A673 (cell line): ENCODE measurements at regions not wholly inside any gene's neighbourhood (a gene's known extent, or its start where the extent isn't known, plus 50 kb on each side); places are given as distances from the start of the nearest gene placed in this dataset.

Experiments
- EZH2 ChIP-seq: fragments of 200-600 bp; sonication (generic); IDR thresholded peaks from 2 replicates; pipeline ENCODE4 v1.6.1; 2017; ENCODE audit warnings: borderline replicate concordance, low read depth, mild to moderate bottlenecking, mixed read lengths, antibody characterized with exemption, low read length; ENCODE audit not compliant: poor library complexity, severe bottlenecking
- TF ChIP-seq, protein P1 (sequence below): fragments of 300-800, 200-600 bp; sonication (generic); conservative IDR thresholded peaks from 2 replicates; pipeline ENCODE4 v1.5.1; 2017; ENCODE audit warnings: low read depth, mild to moderate bottlenecking, antibody characterized with exemption, low read length, moderate library complexity, mixed read lengths

GRCh38 chr2:67050622-67051021, 346.5 kb upstream of the ETAA1 start:
- TF ChIP-seq, protein P1, sequence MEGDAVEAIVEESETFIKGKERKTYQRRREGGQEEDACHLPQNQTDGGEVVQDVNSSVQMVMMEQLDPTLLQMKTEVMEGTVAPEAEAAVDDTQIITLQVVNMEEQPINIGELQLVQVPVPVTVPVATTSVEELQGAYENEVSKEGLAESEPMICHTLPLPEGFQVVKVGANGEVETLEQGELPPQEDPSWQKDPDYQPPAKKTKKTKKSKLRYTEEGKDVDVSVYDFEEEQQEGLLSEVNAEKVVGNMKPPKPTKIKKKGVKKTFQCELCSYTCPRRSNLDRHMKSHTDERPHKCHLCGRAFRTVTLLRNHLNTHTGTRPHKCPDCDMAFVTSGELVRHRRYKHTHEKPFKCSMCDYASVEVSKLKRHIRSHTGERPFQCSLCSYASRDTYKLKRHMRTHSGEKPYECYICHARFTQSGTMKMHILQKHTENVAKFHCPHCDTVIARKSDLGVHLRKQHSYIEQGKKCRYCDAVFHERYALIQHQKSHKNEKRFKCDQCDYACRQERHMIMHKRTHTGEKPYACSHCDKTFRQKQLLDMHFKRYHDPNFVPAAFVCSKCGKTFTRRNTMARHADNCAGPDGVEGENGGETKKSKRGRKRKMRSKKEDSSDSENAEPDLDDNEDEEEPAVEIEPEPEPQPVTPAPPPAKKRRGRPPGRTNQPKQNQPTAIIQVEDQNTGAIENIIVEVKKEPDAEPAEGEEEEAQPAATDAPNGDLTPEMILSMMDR, result no peak
- TF ChIP-seq EZH2, result no peak
